ENCODE measurements at regions not wholly inside any gene's neighbourhood (a gene's known extent, or its start where the extent isn't known, plus 50 kb on each side); places are given as distances from the start of the nearest gene placed in this dataset.

- TF ChIP-seq CTCF (IDR thresholded peaks at IDR 0.05; ENCODE audit: low read length), result no peak
- no peak for TF ChIP-seq EZH2phosphoT487 (IDR thresholded peaks at IDR 0.05; ENCODE audit: low read length)
- no peak for TF ChIP-seq EZH2 (optimal IDR thresholded peaks at IDR 0.05; ENCODE audit: low read depth, low read length)
These were observed 458.3 kb downstream of the BTG1 start for GRCh38 chr12:91687052-91688017.
